ENCODE measurements at regions not wholly inside any gene's neighbourhood (a gene's known extent, or its start where the extent isn't known, plus 50 kb on each side); places are given as distances from the start of the nearest gene placed in this dataset.

GRCh38 chr13:74084375-74084935, 49.7 kb downstream of the KLF12 start:
- H3K27me3 ChIP-seq (ENCODE audit: insufficient read depth, low read length) = no peaks in the 10 kb centered on the region
- no peak overlapping the region for H3K4me2 ChIP-seq (ENCODE audit: low read length)
- no TSS peak for BruUV-seq (replicated peaks)
- ChIA-PET POLR2A (no interaction called here), RAD21 (ENCODE audit: low non-redundant PET in 1 of 2, low total read pairs in 2 of 2, uncharacterized antibody in 2 of 2, unreplicated experiment in 2 of 2) (no interaction called here), CTCF (no interaction called here)
- no peaks in the 10 kb centered on the region for H3K36me3 ChIP-seq (ENCODE audit: control insufficient read depth in 1 of 2, insufficient read depth in 2 of 2, low read length in 2 of 2)
- DNase-seq (ENCODE audit: low read depth, low spot score) = no peak
- no peaks in the 10 kb centered on the region for H3K9me2 ChIP-seq (ENCODE audit: insufficient read depth)
- intact Hi-C loops (cut with micrococcal nuclease) = no loop called here
- H4K20me1 ChIP-seq (ENCODE audit: insufficient read depth) = no peaks in the 10 kb centered on the region
- H3K27ac ChIP-seq (ENCODE audit: low read depth, low read length) = no peak overlapping the region
- H3K4me1 ChIP-seq (ENCODE audit: control insufficient read depth in 1 of 2, insufficient read depth in 2 of 2, low read length in 2 of 2) = no peaks in the 10 kb centered on the region
- no peak overlapping the region for H3K4me3 ChIP-seq (replicated peaks in 1 of 2; ENCODE audit: low read depth in 1 of 2, low read length in 2 of 2)
- TF ChIP-seq RAD21 (IDR thresholded peaks at IDR 0.05; ENCODE audit: low read depth) = no peak
- no peak for TF ChIP-seq FOSL1 (IDR thresholded peaks at IDR 0.05; ENCODE audit: low read depth)
- no peak for TF ChIP-seq ATF3 (IDR thresholded peaks at IDR 0.05)
- no peak for TF ChIP-seq REST (IDR thresholded peaks at IDR 0.05; ENCODE audit: low read depth)
- TF ChIP-seq POLR2A (IDR thresholded peaks at IDR 0.05; ENCODE audit: borderline replicate concordance, extremely low read depth, insufficient read depth, insufficient read length) = no peak
- no peak for TF ChIP-seq CTCF (IDR thresholded peaks at IDR 0.05 in 2 of 3, conservative IDR thresholded peaks at IDR 0.05 in 1 of 3; ENCODE audit: borderline replicate concordance in 1 of 3, insufficient read depth in 1 of 3, low read depth in 2 of 3, low read length in 2 of 3)
- no peak for TF ChIP-seq EZH2phosphoT487 (IDR thresholded peaks at IDR 0.05; ENCODE audit: borderline replicate concordance)
- TF ChIP-seq YY1 (IDR thresholded peaks at IDR 0.05; ENCODE audit: extremely low read depth, insufficient replicate concordance, low read depth, low read length) = no peak
- TF ChIP-seq ELF1 (IDR thresholded peaks at IDR 0.05; ENCODE audit: borderline replicate concordance, low read depth) = no peak
- TF ChIP-seq POLR2AphosphoS5 (IDR thresholded peaks at IDR 0.05; ENCODE audit: low read depth, low read length) = no peak
- TF ChIP-seq SP1 (IDR thresholded peaks at IDR 0.05; ENCODE audit: low read depth) = no peak
- no peak for TF ChIP-seq SIN3A (IDR thresholded peaks at IDR 0.05; ENCODE audit: low read depth)
- no peak for TF ChIP-seq ZNF274 (IDR thresholded peaks at IDR 0.05; ENCODE audit: low read depth, low read length)
- no peak for TF ChIP-seq ZBTB33 (IDR thresholded peaks at IDR 0.05; ENCODE audit: extremely low read depth, insufficient replicate concordance, low read length)
- TF ChIP-seq TCF7L2 (IDR thresholded peaks at IDR 0.05; ENCODE audit: borderline replicate concordance, extremely low read depth, insufficient read depth, insufficient read length) = no peak
- TF ChIP-seq EGR1 (IDR thresholded peaks at IDR 0.05; ENCODE audit: low read depth) = no peak
- no peak for TF ChIP-seq SRF (IDR thresholded peaks at IDR 0.05; ENCODE audit: low read depth)
- no peak for TF ChIP-seq EZH2 (IDR thresholded peaks at IDR 0.05)
- no peak for TF ChIP-seq JUND (IDR thresholded peaks at IDR 0.05)
- TF ChIP-seq MAX (IDR thresholded peaks at IDR 0.05) = no peak
- no peak overlapping the region for H2AFZ ChIP-seq (ENCODE audit: low read depth, low read length, poor library complexity, severe bottlenecking)
- H3K79me2 ChIP-seq (ENCODE audit: insufficient read depth, low read length) = no peaks in the 10 kb centered on the region
- ATAC-seq = no peak
- no peaks in the 10 kb centered on the region for H3K9me3 ChIP-seq (ENCODE audit: control insufficient read depth in 1 of 2, insufficient read depth in 1 of 2, low read depth in 1 of 2, low read length in 2 of 2)
- no peak overlapping the region for H3K9ac ChIP-seq (ENCODE audit: low read length)

All from HCT116 (cell line).